Upper lobe of left lung (tissue), 4 donors: ENCODE measurements at regions not wholly inside any gene's neighbourhood (a gene's known extent, or its start where the extent isn't known, plus 50 kb on each side); places are given as distances from the start of the nearest gene placed in this dataset.

Experiments
- EP300 ChIP-seq, 4 donors: sonication (generic); formaldehyde crosslinking; IDR thresholded peaks; one replicate each; pipeline ENCODE4 v1.5.1; 2017; ENCODE audit warnings: antibody characterized with exemption in 4 of 4, control low read depth in 2 of 4
- POLR2A ChIP-seq, 4 donors: fragments of 450-650 bp; IDR thresholded peaks; one replicate each; pipeline ENCODE4 v1.5.1; 2016 to 2017; ENCODE audit warnings: antibody characterized with exemption in 4 of 4, mild to moderate bottlenecking in 2 of 4
- TF ChIP-seq, protein P1 (sequence below), 6 experiments: fragments of 450-650 bp in 4 of 6; fragments of 200-600 bp in 2 of 6; sonication (generic) in 2 of 6; IDR thresholded peaks; one replicate each; pipeline ENCODE4 v1.5.1; 2016 to 2019; ENCODE audit warnings: antibody characterized with exemption in 6 of 6

DNA sequence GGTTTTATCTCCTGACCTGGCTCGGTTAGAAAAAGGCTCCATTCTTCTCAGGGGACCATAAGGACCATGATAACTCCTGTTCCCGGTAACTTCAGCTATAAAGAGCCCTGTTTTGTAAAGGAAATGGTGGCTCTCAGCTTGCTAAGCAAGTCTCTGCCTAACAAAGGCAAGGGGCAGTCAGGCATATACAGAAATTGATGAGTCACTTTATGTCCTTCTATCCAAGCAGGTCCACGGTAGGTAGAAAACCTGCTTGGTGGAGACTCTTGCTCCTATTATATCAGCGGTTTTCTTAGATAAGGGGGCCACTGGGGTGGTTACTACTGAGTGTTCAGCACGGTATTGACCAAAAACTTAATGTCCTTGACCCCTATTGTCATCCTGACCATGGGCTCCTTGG lies 203.0 kb upstream of the KLF8 start:
- TF ChIP-seq, protein P1, sequence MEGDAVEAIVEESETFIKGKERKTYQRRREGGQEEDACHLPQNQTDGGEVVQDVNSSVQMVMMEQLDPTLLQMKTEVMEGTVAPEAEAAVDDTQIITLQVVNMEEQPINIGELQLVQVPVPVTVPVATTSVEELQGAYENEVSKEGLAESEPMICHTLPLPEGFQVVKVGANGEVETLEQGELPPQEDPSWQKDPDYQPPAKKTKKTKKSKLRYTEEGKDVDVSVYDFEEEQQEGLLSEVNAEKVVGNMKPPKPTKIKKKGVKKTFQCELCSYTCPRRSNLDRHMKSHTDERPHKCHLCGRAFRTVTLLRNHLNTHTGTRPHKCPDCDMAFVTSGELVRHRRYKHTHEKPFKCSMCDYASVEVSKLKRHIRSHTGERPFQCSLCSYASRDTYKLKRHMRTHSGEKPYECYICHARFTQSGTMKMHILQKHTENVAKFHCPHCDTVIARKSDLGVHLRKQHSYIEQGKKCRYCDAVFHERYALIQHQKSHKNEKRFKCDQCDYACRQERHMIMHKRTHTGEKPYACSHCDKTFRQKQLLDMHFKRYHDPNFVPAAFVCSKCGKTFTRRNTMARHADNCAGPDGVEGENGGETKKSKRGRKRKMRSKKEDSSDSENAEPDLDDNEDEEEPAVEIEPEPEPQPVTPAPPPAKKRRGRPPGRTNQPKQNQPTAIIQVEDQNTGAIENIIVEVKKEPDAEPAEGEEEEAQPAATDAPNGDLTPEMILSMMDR (IDR thresholded peaks at IDR 0.05), result no peak
- no peak for TF ChIP-seq POLR2A (IDR thresholded peaks at IDR 0.05)
- TF ChIP-seq EP300 (IDR thresholded peaks at IDR 0.05), result no peak
